IMR-90 (cell line): ENCODE measurements at regions not wholly inside any gene's neighbourhood (a gene's known extent, or its start where the extent isn't known, plus 50 kb on each side); places are given as distances from the start of the nearest gene placed in this dataset.

Experiments
- ATAC-seq: fragments of 200-7000 bp; cut with Tn5 transposase; 2 replicates; pipeline ENCODE4 v1.9.1; 2020; ENCODE audit warnings: low read depth, mild to moderate bottlenecking, moderate library complexity
- BruUV-seq: library from RNA; stranded (reverse); fragments of 400-500 nt; replicated peaks from 2 replicates; lab custom pipeline; 2021; lab: Mats Ljungman, UMichigan
- CTCF ChIA-PET: fragments of 300-600 bp; formaldehyde crosslinking; extraction: SDS; loops from one replicate; lab custom pipeline; 2021; ENCODE audit warnings: antibody characterized with exemption; lab: Yijun Ruan, JAX
- POLR2A ChIA-PET: fragments of 300-600 bp; sonication (Branson Sonifier 250); formaldehyde crosslinking; loops from one replicate; lab custom pipeline; 2022; ENCODE audit warnings: antibody characterized with exemption; ENCODE audit not compliant: unreplicated experiment; lab: Charles Lee
- DNase-seq: peaks from one replicate; pipeline ENCODE4 v3.0.0; 2013
- H2AFZ ChIP-seq: replicated peaks from 2 replicates; pipeline ENCODE3; 2013; ENCODE audit warnings: low read length, mild to moderate bottlenecking; ENCODE audit not compliant: poor library complexity
- H2AK5ac ChIP-seq: 2 replicates; pipeline ENCODE4 v1.6.1; 2013; ENCODE audit warnings: low read depth, low read length, inconsistent platforms
- H2AK9ac ChIP-seq: replicated peaks from 2 replicates; pipeline ENCODE3; 2013; ENCODE audit warnings: mild to moderate bottlenecking, low read depth, low read length, moderate library complexity; ENCODE audit not compliant: poor library complexity
- H2BK120ac ChIP-seq: 2 replicates; pipeline ENCODE4 v1.6.1; 2013; ENCODE audit warnings: low read depth, low read length, inconsistent platforms
- H2BK15ac ChIP-seq: 3 replicates; pipeline ENCODE4 v1.6.1; 2013; ENCODE audit warnings: low read depth, low read length, inconsistent platforms
- H2BK20ac ChIP-seq: 2 replicates; pipeline ENCODE4 v1.6.1; 2013; ENCODE audit warnings: low read depth, mild to moderate bottlenecking, inconsistent platforms, low read length, moderate library complexity
- H2BK5ac ChIP-seq: 2 replicates; pipeline ENCODE4 v1.6.1; 2013; ENCODE audit warnings: mild to moderate bottlenecking, low read depth, low read length, inconsistent platforms; ENCODE audit not compliant: poor library complexity, severe bottlenecking
- H3K14ac ChIP-seq: replicated peaks from 2 replicates; pipeline ENCODE4 v1.6.1; 2013; ENCODE audit warnings: low read depth, low read length, inconsistent platforms
- H3K18ac ChIP-seq: 2 replicates; pipeline ENCODE4 v1.6.1; 2013; ENCODE audit warnings: low read depth, low read length, control low read depth
- H3K23ac ChIP-seq: 2 replicates; pipeline ENCODE4 v1.6.1; 2013; ENCODE audit warnings: low read depth, low read length, inconsistent platforms
- H3K27ac ChIP-seq: 2 replicates; pipeline ENCODE4 v1.5.1; 2013; ENCODE audit warnings: mild to moderate bottlenecking, control low read depth, low read length; ENCODE audit not compliant: insufficient read depth
- H3K27me3 ChIP-seq: 2 replicates; pipeline ENCODE4 v1.6.1; 2013; ENCODE audit warnings: low read length; ENCODE audit not compliant: control insufficient read depth, insufficient read depth
- H3K36me3 ChIP-seq: 2 replicates; pipeline ENCODE4 v1.6.1; 2013; ENCODE audit warnings: low read length, mixed read lengths; ENCODE audit not compliant: control insufficient read depth, insufficient read depth
- H3K4ac ChIP-seq: 2 replicates; pipeline ENCODE4 v1.6.1; 2013; ENCODE audit warnings: low read depth, low read length, inconsistent platforms
- H3K4me1 ChIP-seq: 2 replicates; pipeline ENCODE4 v1.6.1; 2013; ENCODE audit warnings: low read length, mixed read lengths; ENCODE audit not compliant: control insufficient read depth, insufficient read depth
- H3K4me2 ChIP-seq: 2 replicates; pipeline ENCODE4 v1.6.1; 2013; ENCODE audit warnings: low read depth, mild to moderate bottlenecking, control low read depth, low read length, moderate library complexity
- H3K4me3 ChIP-seq: 2 replicates; pipeline ENCODE4 v1.5.1; 2013; ENCODE audit warnings: low read depth, mild to moderate bottlenecking, control low read depth, low read length, moderate library complexity; ENCODE audit not compliant: insufficient read depth
- H3K56ac ChIP-seq: 2 replicates; pipeline ENCODE4 v1.6.1; 2013; ENCODE audit warnings: low read length, inconsistent platforms; ENCODE audit not compliant: insufficient read depth; ENCODE audit errors: extremely low read depth
- H3K79me1 ChIP-seq, 2 experiments: 2 replicates each; pipeline ENCODE4 v1.6.1; 2013; ENCODE audit warnings: low read length in 2 of 2, inconsistent platforms in 1 of 2, low read depth in 1 of 2
- H3K9ac ChIP-seq: 2 replicates; pipeline ENCODE4 v1.6.1; 2013; ENCODE audit warnings: low read depth, low read length, control low read depth
- H3K9me1 ChIP-seq: 2 replicates; pipeline ENCODE4 v1.6.1; 2013; ENCODE audit warnings: low read length, inconsistent platforms; ENCODE audit not compliant: insufficient read depth
- H3K9me3 ChIP-seq: 2 replicates; pipeline ENCODE4 v1.6.1; 2013; ENCODE audit warnings: low read length; ENCODE audit not compliant: control insufficient read depth, insufficient read depth
- H4K20me1 ChIP-seq: 2 replicates; pipeline ENCODE4 v1.6.1; 2013; ENCODE audit warnings: low read length, inconsistent platforms; ENCODE audit not compliant: insufficient read depth
- H4K5ac ChIP-seq: 2 replicates; pipeline ENCODE4 v1.6.1; 2013; ENCODE audit warnings: mild to moderate bottlenecking, low read depth, low read length, control low read depth
- H4K8ac ChIP-seq, 2 experiments: 2 replicates each; pipeline ENCODE4 v1.6.1; 2013; ENCODE audit warnings: low read depth in 2 of 2, low read length in 2 of 2, control low read depth in 1 of 2, inconsistent platforms in 1 of 2
- H4K91ac ChIP-seq: 2 replicates; pipeline ENCODE4 v1.6.1; 2013; ENCODE audit warnings: low read depth, low read length, inconsistent platforms; ENCODE audit not compliant: insufficient read depth
- MAZ ChIP-seq: IDR thresholded peaks from 2 replicates; pipeline ENCODE4 v1.6.1; 2012; ENCODE audit warnings: low read depth, mild to moderate bottlenecking, low read length, improper control_type of control experiment, moderate library complexity, borderline replicate concordance
- dilution Hi-C: fragments of 300-500 bp; cut with HindIII; formaldehyde crosslinking; loops from one replicate; pipeline ENCODE4 v1.14.3; 2018; ENCODE audit warnings: low sequenced_read_pairs; ENCODE audit not compliant: unreplicated experiment
- in situ Hi-C: fragments of 300-500 bp; cut with MboI; formaldehyde crosslinking; loops from 3 replicates; pipeline ENCODE4 v1.14.3; 2019; ENCODE audit warnings: low sequenced_read_pairs, inconsistent platforms, mixed read lengths
- intact Hi-C: fragments of 100-400 bp; cut with micrococcal nuclease; formaldehyde crosslinking; loops from 2 replicates; pipeline ENCODE4 v1.10.0; 2022

- Histone ChIP-seq H3K27me3 (no peaks in the 10 kb centered on the region), H2BK5ac (no peak overlapping the region), H2BK120ac (no peak overlapping the region), H3K4ac (no peak overlapping the region), H3K9me3 (peaks cover 9% of the 10 kb centered on the region), H2BK15ac (no peak overlapping the region), H3K14ac (no peak overlapping the region), H3K9me1 (no peaks in the 10 kb centered on the region), H3K36me3 (no peaks in the 10 kb centered on the region), H4K20me1 (no peaks in the 10 kb centered on the region), H4K91ac (no peak overlapping the region), H4K8ac (no peak overlapping the region), H2AFZ (no peak overlapping the region), H3K9ac (no peak overlapping the region), H3K27ac (no peak overlapping the region), H3K18ac (no peak overlapping the region), H3K56ac (no peak overlapping the region), H2BK20ac (no peak overlapping the region), H4K5ac (no peak overlapping the region), H3K23ac (no peak overlapping the region), H2AK5ac (no peak overlapping the region), H3K79me1 (no peaks in the 10 kb centered on the region), H3K4me2 (no peak overlapping the region), H2AK9ac (no peak overlapping the region), H3K4me3 (no peak overlapping the region), H3K4me1 (no peaks in the 10 kb centered on the region)
- no peak for TF ChIP-seq MAZ
- DNase-seq = no peak
- no TSS peak for BruUV-seq
- dilution Hi-C loops (no loop called here), in situ Hi-C loops (no loop called here), intact Hi-C loops (no loop called here)
- no peak for ATAC-seq
- CTCF ChIA-PET = no interaction called here
- POLR2A ChIA-PET = no interaction called here
Observed at GRCh38 chr14:106501898-106502297, 975.5 kb downstream of the TMEM121 start.
